ENCODE measurements at regions not wholly inside any gene's neighbourhood (a gene's known extent, or its start where the extent isn't known, plus 50 kb on each side); places are given as distances from the start of the nearest gene placed in this dataset.
A peak's percentile ranks its signal among the peaks of the same experiment; 100 is the strongest.

GRCh38 chr2:47315475-47315874 is 53.6 kb upstream of the EPCAM start:
- DNase-seq (ENCODE audit: low spot score) = no peak

GRCh38 chr2:47313728-47314127 is 55.4 kb upstream of the EPCAM start:
- no peak for DNase-seq (ENCODE audit: low spot score)

GRCh38 chr2:47313141-47313691 is 55.9 kb upstream of the EPCAM start:
- DNase-seq (ENCODE audit: low spot score) = peak; percentile 73

- no peak for DNase-seq (ENCODE audit: low spot score)
These were observed 56.6 kb upstream of the EPCAM start for GRCh38 chr2:47312491-47312850.

- no peak for DNase-seq (ENCODE audit: low spot score)
These were observed 57.2 kb upstream of the EPCAM start for GRCh38 chr2:47311764-47312490.

DNA sequence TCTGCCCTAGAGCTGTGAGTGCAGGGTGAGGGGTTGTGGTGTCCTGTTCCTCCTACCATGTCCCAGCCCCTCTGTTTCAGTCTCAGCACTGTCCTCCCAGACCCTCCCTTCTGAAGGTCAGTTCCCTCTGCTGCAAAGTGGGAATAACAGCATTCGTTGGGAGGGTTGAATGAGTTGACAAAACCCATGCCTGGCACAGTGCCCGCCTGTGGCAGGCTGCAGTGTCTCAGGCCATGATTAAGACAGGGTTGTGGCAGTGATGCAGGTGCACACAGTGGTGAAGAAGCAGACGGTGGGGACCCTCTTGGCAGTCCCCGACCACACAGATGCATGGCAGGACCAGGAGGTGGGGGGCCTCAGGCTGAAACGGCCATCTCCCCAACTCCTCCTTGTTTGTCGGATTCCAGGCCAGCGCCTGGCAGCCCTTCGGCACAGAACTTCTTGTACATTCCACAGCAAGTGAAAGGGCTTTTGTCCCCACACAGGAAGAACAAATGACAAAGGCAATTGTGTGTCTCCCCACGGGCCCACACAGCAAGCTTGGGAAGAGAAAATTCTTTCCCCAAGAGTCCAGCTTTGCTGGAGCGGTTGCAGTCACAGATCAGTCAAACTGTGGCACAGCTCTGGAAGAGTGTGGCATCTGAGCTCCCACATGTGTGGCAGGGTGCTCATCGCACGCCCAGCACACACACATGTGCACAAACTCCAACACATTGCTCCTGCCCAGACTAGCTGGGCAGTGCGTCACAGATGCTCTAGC is 58.1 kb upstream of the EPCAM start:
- DNase-seq (ENCODE audit: low spot score) = peak; percentile 47

DNA sequence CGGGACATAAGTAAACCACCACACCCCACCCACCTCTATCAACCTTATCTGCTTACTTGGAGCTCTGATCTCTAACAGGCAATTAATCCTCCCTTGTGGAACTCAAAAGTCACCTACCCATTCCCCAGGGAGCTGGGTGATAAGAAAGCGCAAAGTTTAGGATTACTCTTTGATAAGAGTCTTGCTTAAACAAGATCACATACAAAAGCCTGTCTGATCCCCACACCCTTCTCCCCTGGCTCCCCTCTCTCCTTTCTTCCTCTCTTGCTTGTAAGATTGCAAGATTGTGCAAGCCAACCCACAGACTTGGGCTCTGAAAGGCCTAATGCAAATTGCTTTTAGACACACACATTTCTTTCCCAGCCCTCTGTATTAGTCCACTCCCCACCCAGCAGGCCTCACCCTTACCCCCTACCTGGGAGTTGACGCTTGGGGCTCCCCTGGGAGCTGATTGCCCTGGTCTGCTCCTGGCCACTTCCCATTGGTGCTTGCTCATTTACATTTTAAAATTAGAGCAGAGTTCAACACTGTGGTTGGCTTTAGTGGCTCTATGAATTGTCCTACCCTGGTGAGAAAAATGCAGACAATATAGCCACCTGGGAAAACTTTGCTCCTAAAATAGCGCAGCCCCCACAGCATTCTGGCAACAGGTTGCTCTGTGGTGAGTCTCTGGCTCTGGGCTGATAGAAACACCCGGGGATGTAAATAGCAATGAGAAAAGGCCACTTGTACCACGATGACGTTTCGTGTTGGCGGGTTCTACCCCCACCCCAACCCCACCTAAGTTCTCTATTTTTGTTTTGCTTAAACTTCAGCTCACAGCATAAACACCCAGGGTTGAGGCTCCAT is 58.9 kb upstream of the EPCAM start:
- DNase-seq (ENCODE audit: low spot score) = peak; percentile 85

GRCh38 chr2:47309472-47309951 is 59.6 kb upstream of the EPCAM start:
- DNase-seq (ENCODE audit: low spot score) = no peak

GRCh38 chr2:47307066-47307465 is 62.0 kb upstream of the EPCAM start:
- no peak for DNase-seq (ENCODE audit: low spot score)

- no peak for DNase-seq (ENCODE audit: low spot score)
These were observed 64.5 kb upstream of the EPCAM start for GRCh38 chr2:47304654-47305053.

DNA sequence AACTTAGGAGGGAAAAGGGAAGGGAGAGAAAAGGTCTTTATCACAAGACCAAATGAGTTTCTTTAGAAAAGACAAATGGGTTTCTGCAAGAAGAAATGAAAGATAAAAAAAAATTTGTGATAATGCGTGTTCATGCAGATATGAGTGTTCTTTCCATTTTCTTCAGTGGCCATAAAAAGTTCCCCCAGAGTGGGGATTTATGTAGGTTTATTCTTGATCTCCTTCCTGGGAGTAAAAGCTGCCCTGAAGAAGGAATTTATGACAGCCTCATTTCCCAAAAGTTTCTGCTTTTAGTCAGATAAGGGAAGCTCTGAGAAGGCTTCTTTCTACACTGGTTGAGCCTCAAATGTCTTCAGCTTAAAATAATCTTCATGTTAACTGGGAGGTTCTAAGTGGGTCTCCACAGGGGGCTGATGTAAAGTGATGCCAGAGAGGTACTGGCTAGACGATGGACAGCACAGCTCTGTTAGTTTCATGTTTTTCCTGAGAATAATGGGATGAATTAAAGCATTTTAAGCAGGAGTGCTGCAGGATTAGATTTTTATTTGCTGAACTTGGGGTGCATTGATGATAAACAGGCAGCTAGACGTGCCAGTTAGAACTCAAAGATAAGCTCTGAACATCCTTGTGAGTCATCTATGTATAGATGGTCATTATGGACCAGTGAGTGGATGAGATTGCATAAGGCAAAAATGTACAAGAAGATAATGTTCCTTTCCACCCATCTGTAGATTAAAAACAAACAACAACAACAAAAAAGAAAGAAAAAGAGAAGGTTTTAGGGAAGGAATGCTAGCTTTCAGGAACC is 65.6 kb upstream of the EPCAM start:
- no peak for DNase-seq (ENCODE audit: low spot score)

- DNase-seq (ENCODE audit: low spot score) = no peak
These were observed 66.8 kb upstream of the EPCAM start for GRCh38 chr2:47302308-47302707.

DNA sequence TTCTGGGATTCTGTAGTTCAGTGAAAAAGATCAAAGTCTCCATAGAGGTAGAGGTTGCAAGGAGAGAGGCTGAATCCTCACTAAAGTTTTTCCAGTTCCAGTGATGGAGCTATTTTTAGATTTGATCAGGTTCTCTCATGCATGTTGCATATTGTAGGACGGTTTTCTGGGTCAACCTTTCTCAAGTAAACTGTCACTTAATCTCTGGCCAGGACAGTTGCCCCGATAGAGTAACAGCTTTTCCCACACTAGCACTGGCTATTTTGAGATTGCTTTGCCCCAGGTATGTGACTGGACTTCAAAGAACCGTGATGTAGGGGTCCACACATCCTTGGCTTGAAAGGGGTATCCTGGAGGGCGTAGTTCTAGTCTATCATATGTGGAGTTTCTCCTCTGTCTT is 67.4 kb upstream of the EPCAM start:
- DNase-seq (ENCODE audit: low spot score) = no peak

- DNase-seq (ENCODE audit: low spot score) = no peak
These were observed 67.9 kb upstream of the EPCAM start for GRCh38 chr2:47301277-47301618.

GRCh38 chr2:47300609-47301276 is 68.4 kb upstream of the EPCAM start:
- no peak for DNase-seq (ENCODE audit: low spot score)

- DNase-seq (ENCODE audit: low spot score) = no peak
These were observed 69.0 kb upstream of the EPCAM start for GRCh38 chr2:47300081-47300480.

DNA sequence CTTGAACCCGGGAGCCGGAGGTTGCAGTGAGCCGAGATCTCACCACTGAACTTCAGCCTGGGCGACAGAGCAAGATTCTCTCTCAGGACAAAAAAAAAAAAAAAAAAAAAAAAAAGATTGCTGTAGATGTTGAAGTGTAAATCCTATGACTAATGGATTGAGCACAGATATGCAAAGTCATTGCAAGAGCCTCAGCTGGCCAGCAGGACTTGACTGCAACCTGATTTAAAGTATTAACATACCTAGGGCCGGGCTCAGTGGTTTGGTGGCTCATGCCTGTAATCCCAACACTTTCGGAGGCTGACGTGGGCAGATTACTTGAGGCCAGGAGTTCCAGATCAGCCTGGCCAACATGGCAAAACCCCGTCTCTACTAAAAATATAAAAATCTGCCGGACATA is 69.6 kb upstream of the EPCAM start:
- no peak for DNase-seq (ENCODE audit: low spot score)

DNA sequence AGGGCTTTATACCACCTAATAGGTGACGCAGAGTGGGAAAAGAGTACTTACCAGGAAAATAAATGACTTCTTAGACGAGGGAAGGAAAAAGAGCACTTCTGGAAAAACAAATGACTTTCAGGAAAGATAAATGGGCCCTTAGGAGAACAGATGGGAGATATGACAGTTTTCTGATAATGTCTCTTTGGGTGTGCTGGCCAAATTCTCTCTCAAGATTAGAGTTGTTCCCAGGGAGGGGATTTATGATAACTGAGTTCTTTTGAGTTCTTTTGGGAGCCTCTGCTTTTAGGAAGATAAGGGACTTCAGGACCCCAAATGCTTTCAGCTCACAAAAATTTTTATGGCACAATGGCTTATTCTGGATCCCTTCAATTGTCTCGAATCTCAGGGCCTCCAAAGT is 70.3 kb upstream of the EPCAM start:
- DNase-seq (ENCODE audit: low spot score) = no peak

DNA sequence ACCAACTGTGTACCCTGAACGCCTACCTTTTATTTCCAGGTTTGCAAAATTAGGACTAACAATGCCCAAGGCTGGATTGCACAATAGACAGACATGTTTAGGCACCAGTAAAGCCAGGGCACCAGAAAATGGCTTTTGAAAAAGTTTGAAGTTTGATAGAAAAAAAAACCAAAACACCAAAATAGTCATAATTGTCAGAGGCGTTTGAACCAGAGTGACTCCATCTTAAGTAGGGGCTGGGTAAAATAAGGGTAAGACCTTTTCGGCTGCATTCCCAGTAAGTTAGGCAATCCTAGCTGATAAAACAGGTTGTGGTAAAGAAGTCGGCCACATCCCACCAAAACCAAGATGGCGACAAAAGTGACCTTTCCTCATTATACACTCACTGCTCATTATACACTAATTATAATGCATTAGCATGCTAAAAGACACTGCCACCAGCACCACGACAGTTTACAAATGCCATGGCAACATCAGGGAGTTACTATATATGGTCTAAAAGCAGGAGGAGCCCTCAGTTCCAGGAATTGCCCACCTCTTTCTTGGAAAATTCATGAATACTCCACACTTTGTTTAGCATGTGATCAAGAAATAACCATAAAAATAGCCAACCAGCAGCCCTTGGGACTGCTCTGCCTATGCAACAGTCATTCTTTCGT is 71.2 kb upstream of the EPCAM start:
- DNase-seq (ENCODE audit: low spot score) = no peak

DNA sequence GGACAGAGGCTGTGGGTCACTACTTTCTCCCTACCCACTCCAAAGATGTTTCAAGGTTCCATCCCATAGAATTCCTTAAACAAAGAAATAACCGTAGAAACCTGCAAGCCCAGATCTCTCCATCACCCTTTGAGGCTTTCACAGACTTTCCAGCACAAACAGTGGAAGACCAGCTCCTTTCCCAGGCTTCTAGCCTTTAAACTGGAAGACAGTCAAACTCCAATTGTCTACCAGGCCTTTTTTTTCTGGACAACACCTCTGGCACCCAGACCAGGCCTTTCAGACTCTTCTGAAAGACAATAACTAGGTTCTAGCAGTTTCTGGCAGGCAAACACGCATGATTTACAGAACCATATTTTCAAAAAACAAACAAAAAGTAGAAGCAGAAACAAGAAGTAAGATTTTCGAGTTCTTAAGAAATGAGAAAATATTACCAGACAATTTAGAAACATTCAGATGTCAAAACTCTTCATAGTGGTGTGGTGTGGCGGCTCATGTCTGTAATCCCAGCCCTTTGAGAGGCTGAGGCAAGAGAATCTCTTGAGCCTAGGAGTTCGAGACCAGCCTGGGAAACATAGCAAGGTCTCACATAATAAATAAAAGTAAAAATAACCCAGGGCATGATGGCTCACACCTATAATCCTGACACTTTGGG is 73.0 kb upstream of the EPCAM start:
- DNase-seq (ENCODE audit: low spot score) = no peak
